GM23338 (cell line): ENCODE measurements at regions not wholly inside any gene's neighbourhood (a gene's known extent, or its start where the extent isn't known, plus 50 kb on each side); places are given as distances from the start of the nearest gene placed in this dataset.

Source experiments
- CTCF ChIP-seq, 2 experiments: fragments of 200-600 bp in 1 of 2; sonication (generic) in 1 of 2; conservative IDR thresholded peaks; 2 replicates each; pipeline versions ENCODE4 v1.5.1 to v1.6.1; 2016 to 2017; ENCODE audit warnings: antibody characterized with exemption in 2 of 2, low read depth in 2 of 2, mild to moderate bottlenecking in 2 of 2, moderate library complexity in 1 of 2
- ETS1 ChIP-seq: IDR thresholded peaks from 2 replicates; pipeline ENCODE4 v1.6.1; 2016; ENCODE audit warnings: antibody characterized with exemption
- EZH2 ChIP-seq: fragments of 200-600 bp; sonication (generic); IDR thresholded peaks from one replicate; pipeline ENCODE4 v1.8.0; 2017; ENCODE audit warnings: antibody characterized with exemption, mild to moderate bottlenecking, low read depth; ENCODE audit not compliant: unreplicated experiment
- EZH2phosphoT487 ChIP-seq: fragments of 200-600 bp; sonication (generic); IDR thresholded peaks from one replicate; pipeline ENCODE4 v1.8.1; 2018; ENCODE audit warnings: antibody characterized with exemption; ENCODE audit not compliant: unreplicated experiment
- POLR2AphosphoS5 ChIP-seq: IDR thresholded peaks from 2 replicates; pipeline ENCODE4 v1.6.1; 2016; ENCODE audit warnings: antibody characterized with exemption, low read depth
- STAT1 ChIP-seq: IDR thresholded peaks from one replicate; pipeline ENCODE4 v1.6.1; 2016; ENCODE audit warnings: antibody characterized with exemption; ENCODE audit not compliant: unreplicated experiment

GRCh38 chrX:39773150-39773549 is 324.6 kb downstream of the BCOR start:
- TF ChIP-seq POLR2AphosphoS5 (no peak), CTCF (conservative IDR thresholded peaks at IDR 0.05; ENCODE audit: low read depth in 2 of 2) (no peak), EZH2phosphoT487 (no peak), ETS1 (no peak), EZH2 (no peak), STAT1 (no peak)
